H1 (cell line): ENCODE measurements at regions not wholly inside any gene's neighbourhood (a gene's known extent, or its start where the extent isn't known, plus 50 kb on each side); places are given as distances from the start of the nearest gene placed in this dataset.
A peak's percentile ranks its signal among the peaks of the same experiment; 100 is the strongest.

Experiments used
- CEBPB ChIP-seq: IDR thresholded peaks from 2 replicates; pipeline ENCODE4 v1.6.1; 2012; ENCODE audit warnings: low read depth, low read length
- CHD7 ChIP-seq: fragments of 300-600 bp; sonication (generic); IDR thresholded peaks from 2 replicates; pipeline ENCODE4 v1.7.1; 2012; ENCODE audit warnings: low read length, moderate library complexity, mild to moderate bottlenecking, inconsistent platforms; ENCODE audit not compliant: insufficient replicate concordance
- EZH2 ChIP-seq: fragments of 200-600 bp; sonication (generic); IDR thresholded peaks from 2 replicates; pipeline ENCODE4 v1.7.1; 2012; ENCODE audit warnings: low read depth, mild to moderate bottlenecking, moderate library complexity, low read length, inconsistent platforms; ENCODE audit not compliant: severe bottlenecking
- JUND ChIP-seq: IDR thresholded peaks from 2 replicates; pipeline ENCODE4 v1.6.1; 2011; ENCODE audit warnings: mild to moderate bottlenecking, improper control_type of control experiment, low read length
- KDM4A ChIP-seq: IDR thresholded peaks from one replicate; pipeline ENCODE4 v1.7.1; 2012; ENCODE audit warnings: low read depth, mild to moderate bottlenecking, moderate library complexity, low read length, inconsistent platforms; ENCODE audit not compliant: severe bottlenecking
- RNF2 ChIP-seq: fragments of 200-900, 300-1000 bp; sonication (generic); IDR thresholded peaks from 2 replicates; pipeline ENCODE4 v1.7.1; 2016; ENCODE audit warnings: borderline replicate concordance, low read depth, mild to moderate bottlenecking, antibody characterized with exemption, low read length; ENCODE audit not compliant: poor library complexity, severe bottlenecking; ENCODE audit errors: missing control alignments
- SP1 ChIP-seq: IDR thresholded peaks from 2 replicates; pipeline ENCODE4 v1.6.1; 2011; ENCODE audit warnings: low read depth, low read length
- SUZ12 ChIP-seq: fragments of 200-600 bp; sonication (generic); IDR thresholded peaks from 2 replicates; pipeline ENCODE4 v1.6.1; 2012; ENCODE audit warnings: mild to moderate bottlenecking, inconsistent platforms, low read length, moderate library complexity, mixed read lengths
- TAF7 ChIP-seq: optimal IDR thresholded peaks from 2 replicates; pipeline ENCODE3; 2011; ENCODE audit warnings: low read depth, mild to moderate bottlenecking, inconsistent platforms, low read length, moderate library complexity, borderline replicate concordance
- TBP ChIP-seq: IDR thresholded peaks from 2 replicates; pipeline ENCODE4 v1.6.1; 2011; ENCODE audit warnings: low read depth, low read length, improper control_type of control experiment
- TCF12 ChIP-seq: IDR thresholded peaks from 2 replicates; pipeline ENCODE4 v1.6.1; 2011; ENCODE audit warnings: low read depth, mild to moderate bottlenecking, low read length

DNA sequence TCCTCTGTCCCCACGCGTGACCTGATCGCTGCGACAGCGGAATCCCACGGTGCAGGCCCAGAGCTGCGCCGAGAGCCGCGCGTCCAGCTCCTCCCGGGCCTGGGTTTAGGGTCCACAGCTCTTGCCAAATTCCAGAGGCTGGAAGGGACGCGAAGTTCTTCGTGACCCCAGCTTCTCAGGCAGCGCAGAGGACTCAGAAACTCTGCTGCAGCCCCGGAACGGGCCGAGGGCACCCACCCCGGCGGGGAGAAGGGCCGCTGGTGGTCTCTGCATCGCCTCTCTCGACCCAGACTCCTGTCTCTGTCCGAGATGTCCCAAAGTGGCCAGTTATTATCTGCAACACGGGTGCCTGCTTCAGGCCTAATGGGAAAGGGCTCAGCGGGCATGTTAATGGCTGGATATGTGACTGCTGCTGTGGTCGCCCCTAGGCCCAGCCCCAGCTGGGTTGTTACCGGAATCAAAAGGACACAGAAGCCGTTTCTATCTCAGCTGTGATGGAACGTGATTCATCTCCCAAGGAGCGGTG is 236.4 kb downstream of the VRK1 start (continued):
- TF ChIP-seq CHD7, result no peak
- TF ChIP-seq TBP, result no peak
- no peak for TF ChIP-seq TAF7
- TF ChIP-seq TCF12, result no peak
- no peak for TF ChIP-seq JUND
- no peak for TF ChIP-seq CEBPB
- peak; percentile 73 for TF ChIP-seq EZH2
- TF ChIP-seq KDM4A, result peak; percentile 25
- no peak for TF ChIP-seq SP1
- peak; percentile 45 for TF ChIP-seq RNF2
- TF ChIP-seq SUZ12, result peak; percentile 14; the same call in 1 of the 2 replicates
